Pons (tissue), 1 donor: ENCODE measurements at regions not wholly inside any gene's neighbourhood (a gene's known extent, or its start where the extent isn't known, plus 50 kb on each side); places are given as distances from the start of the nearest gene placed in this dataset.

Experiments used
- DNase-seq: peaks from one replicate; pipeline ENCODE4 v3.0.0-alpha.2; 2016; ENCODE audit warnings: low spot score

- no peak for DNase-seq
Measured at GRCh38 chr11:109804911-109805310, 288.3 kb upstream of the ZC3H12C start.

GRCh38 chr11:109806205-109806604 is 287.0 kb upstream of the ZC3H12C start:
- DNase-seq: no peak

DNA sequence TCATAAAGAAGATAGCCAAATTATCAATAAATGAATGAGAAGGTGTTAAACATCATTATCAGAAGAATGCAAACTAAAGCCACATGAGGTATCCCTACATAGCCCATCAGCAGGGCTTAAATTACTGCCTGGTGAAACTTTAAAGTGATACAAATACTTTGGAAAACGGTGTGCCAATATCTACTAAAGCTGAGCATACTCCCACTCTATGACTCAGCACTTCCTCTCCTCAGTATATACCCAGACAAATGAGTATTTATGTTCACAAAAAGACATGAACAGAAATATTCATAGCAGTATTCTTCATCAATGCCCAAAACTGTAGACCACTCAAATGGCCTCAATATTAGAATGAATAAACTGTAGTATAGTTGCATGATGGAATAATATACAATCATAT is 284.6 kb upstream of the ZC3H12C start:
- DNase-seq: no peak

DNA sequence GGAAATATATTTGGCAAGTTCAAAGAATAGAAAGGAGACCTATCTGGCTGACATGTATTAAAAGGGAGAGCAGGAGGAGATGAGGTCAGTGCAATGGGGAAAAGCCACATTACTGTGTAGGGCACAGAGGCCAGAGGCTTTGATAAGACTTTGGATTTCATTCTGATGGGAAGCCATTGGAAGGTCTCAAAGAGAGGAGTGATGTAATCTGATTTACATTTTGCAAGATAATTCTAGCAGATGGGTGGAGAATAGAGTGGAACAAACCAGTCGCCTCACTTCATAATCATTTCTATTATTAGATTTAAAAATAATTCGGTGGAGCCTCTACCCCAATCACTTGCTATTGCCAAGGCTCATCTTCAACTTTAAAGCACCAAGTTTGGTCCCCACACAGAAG is 278.4 kb upstream of the ZC3H12C start:
- no peak for DNase-seq

GRCh38 chr11:109815500-109816150 is 277.6 kb upstream of the ZC3H12C start:
- no peak for DNase-seq

DNA sequence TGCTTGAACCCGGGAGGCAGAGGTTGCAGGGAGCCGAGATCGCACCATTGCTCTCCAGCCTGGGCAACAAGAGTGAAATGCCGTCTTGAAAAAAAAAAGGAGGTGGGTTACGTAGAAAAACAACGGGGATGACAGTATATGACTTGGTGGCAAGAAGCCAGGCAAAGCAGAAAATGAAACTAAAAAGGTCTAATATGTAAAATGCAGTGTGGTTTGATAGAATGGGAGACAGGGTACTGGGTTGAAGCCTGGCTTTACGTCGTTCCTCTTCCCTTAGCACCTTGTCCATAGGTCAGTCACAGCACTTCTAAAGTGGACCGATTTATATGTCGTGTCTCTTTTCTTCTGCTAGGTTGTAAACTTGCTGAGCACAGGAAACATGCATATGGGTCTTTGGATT is 274.9 kb upstream of the ZC3H12C start:
- no peak for DNase-seq

GRCh38 chr11:109819410-109819809 is 273.8 kb upstream of the ZC3H12C start:
- no peak for DNase-seq

DNA sequence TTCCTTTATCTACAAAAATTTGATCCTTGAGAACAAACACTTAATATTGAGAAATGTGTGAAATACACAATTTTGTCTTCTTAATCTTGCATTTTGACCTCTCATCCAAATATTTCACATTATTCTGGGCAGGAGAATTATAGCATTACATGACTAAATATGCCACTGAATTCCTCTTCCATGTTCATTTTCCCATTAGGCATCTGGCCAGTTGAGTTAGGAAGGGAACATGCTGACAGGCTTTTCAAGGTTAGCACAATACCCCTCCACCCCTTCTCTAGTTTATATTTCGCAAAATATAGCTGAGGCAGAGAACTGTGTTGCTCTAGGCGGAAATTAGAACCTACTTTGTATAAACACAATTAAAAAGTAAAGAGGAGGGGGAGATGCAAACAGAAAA is 271.7 kb upstream of the ZC3H12C start:
- DNase-seq: no peak

GRCh38 chr11:109822436-109823102 is 270.6 kb upstream of the ZC3H12C start:
- DNase-seq: no peak

DNA sequence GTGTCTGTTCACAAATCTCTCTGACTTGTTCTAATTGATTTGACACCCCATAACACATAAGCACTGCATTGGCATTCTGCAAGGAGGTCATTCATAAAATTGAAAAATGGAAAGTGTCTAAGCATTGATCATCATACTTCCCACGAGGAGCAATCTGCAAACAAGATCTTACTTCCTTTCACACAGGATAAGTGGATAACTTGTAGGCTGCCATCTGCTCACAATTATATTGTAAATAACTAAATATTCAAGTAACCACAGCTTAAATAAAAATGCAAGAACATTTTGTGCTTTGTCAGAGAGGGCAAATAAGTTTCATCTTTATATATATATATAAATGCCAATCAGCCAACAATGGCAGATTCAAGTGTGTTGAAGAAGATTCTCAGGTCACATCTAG is 264.8 kb upstream of the ZC3H12C start:
- DNase-seq: no peak

DNA sequence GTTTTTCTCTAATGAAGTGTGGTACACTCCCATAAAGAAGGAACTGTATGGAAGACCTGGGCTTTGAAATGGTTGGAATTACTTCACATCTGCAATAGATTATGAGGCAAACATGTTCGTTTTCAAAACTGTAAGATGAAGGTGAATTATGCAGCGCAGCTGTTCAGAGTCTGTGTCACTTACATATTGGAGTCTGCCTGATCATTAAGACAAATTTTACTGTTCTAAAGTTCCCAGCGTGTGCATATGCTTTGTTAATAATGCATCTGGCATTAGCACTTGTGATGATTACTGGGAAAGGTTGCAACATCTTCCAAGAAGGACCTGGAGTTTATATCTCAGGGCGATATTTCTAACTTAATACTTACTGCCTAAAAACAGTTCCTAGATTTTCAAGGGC is 255.2 kb upstream of the ZC3H12C start:
- DNase-seq: no peak

DNA sequence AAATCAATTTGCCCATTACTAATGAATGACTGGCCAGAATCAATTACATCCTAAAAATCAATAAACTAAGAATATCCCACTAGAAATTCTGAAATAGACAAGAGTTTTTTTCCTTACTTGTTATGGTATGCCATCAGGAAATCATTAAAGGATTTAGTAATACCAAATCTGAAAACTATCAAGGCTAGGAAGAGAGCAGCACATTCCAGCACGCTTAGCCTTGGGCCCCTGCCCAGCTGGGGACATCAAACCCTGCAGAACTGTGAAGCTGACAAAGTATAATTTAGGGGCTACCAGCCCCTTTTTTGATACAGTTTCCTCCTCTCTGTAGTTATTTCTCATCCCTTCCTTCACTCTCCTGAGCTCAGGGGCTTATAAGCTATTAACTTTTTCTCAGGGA is 247.8 kb upstream of the ZC3H12C start:
- DNase-seq: no peak

DNA sequence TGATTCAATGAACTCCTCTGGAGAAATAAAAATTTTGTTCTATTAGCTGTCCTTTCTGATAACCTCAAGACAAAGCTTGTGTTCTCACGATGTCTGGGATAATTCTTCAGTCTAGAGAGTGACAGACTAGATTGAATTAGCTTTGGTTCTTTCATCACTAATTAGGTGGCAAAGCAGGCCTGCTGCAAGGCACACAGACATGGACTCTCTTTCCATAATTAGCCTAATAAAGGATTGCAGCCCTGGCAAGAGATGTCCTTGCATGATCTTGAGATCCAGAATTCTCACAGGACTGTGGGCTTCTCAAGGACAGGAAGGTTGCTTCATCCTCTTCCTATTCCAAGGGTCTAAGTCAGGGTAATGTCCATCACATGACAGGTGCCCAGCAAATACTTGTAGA is 245.6 kb upstream of the ZC3H12C start:
- DNase-seq: no peak

- DNase-seq: no peak
Measured at GRCh38 chr11:109849051-109849450, 244.1 kb upstream of the ZC3H12C start.

GRCh38 chr11:109849946-109850345 is 243.2 kb upstream of the ZC3H12C start:
- no peak for DNase-seq

DNA sequence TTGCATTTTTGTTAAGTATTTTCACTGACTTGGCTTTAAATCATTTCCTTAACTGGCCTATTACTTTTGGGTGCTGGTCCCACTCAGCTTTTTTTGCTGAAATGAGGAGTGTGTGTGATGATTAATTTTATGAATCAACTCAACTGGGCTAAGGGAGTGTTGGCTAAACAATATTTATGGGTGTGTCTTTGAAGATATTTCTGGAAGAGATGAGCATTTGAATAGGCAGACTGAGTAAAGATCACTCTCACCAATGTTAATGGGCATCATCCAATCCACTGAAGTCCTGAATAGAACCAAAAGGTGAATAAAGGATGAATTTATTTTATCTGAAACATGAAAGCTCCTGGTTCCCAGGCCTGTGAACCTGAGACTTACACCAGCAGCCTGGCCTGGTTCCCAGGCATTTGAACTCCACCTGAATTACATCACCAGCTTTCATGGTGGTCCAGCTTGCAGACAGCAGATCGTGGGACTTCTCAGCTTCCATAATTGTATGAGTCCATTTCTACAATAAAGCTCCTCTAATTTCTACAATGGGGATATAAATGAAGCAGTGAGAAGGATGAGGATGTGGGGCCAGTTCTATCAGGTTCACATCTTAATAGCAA is 241.3 kb upstream of the ZC3H12C start:
- DNase-seq: no peak

DNA sequence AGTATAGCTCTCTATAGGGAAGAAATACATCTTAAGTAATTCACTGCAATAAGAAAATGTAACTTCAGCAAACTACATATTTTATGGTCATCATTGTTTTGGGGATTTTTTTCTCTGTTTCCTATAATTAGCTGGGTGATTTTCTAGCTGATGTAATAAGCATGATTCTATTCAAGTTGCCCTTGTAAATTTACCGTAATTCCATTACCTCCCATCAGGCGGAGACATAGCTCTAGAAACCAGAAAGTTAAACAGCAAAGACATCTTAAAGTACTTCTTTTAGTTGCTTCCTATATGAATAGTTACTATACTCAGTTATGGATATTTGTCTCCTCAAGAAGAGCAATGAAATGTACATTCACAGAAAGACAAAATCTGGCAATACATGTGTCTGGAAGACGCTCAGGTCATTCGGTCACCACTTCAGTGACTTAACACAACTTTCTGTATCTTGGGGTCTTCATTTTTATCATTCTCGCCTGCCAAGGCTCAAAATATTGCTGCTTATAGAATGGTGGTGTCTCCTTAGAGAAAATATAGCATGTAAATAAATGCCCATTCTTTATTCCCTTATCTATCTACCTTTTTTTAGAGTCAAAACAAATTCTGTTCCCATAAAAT is 239.9 kb upstream of the ZC3H12C start:
- DNase-seq: no peak

GRCh38 chr11:109854731-109855130 is 238.5 kb upstream of the ZC3H12C start:
- DNase-seq: no peak

DNA sequence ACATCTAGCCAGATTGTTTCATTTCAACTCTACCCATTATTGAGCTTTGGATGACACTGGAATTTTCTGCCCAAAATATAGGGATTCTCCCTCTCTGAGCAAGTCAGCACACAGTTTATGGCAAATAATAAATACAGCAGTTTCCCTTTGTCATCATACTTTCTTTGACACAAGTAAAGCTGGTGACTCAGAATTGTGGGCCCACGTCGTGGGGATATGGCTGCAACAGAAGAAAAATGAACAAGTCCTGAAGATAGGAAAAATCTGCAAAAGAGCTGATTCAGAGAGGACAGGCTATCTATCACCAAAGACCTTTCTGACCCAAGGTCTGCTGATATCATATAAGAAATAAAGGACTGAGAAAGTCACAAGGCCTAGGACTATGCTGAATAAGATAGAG is 236.3 kb upstream of the ZC3H12C start:
- no peak for DNase-seq

DNA sequence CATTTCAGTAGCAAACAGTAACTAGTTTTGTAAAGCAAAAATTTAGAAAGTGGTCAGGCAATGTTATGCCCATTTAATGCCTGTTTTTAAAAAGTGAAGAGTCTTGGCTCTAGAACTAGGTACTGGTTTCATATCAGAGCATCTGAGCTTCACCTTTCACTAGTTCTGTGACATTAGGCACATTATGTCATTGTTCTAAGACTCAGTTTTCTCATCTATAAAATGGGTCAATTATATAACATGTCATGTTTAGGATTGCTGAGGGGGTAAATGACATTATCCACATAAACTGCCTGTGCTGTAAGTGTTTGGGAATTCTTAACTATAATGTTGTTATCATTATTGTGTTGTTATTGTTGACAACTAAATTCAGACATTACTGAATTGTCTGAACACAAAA is 235.6 kb upstream of the ZC3H12C start:
- DNase-seq: no peak

DNA sequence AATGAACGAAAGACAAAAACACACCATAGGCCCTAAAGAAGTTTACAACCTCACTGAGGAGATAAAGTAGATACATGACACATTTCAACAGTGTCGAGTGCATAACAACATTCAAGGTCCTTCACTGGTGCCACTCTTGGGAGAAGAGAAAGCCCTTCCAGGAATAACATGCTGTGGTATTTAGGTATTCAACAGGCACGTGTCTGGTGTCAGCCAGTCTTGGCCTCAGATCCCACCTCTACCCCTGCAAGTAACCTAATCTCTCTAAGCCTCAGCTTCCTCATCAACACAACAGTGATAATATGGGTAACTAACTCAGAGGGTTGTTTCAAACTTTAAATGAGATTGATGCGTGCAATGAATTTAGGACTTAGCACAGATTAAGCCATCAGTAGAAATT is 235.0 kb upstream of the ZC3H12C start:
- no peak for DNase-seq

DNA sequence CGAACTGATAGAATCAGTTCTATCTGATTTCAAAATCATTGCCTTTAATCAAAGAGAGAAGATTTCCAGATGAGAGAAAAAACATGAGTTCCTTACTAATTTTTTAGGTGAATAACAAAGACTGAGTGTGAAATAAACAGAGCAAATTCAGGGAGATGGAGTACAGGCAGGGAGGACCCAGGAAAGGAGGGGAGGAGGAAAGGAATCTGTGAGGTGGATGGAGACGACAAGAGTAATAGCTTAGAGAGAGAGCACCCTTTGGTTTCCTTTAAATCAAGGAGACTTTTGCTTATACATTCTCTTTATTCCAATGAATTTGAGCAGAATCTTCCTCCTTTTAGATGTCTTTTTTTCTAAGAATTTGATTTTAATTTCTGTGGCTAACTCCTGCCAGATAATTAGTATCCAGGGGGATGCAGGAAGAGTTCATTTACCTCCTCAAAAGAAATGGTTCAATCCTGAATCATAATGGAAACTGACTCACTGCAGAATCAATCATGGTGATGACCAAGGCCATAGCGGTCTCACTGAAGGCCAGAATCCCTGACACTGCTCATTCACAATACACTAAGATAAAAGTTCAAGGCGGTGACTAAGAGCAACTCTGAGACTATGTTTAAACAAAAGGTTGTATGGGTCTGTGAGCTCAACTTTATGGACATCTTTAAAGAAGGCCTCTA is 234.0 kb upstream of the ZC3H12C start:
- no peak for DNase-seq

DNA sequence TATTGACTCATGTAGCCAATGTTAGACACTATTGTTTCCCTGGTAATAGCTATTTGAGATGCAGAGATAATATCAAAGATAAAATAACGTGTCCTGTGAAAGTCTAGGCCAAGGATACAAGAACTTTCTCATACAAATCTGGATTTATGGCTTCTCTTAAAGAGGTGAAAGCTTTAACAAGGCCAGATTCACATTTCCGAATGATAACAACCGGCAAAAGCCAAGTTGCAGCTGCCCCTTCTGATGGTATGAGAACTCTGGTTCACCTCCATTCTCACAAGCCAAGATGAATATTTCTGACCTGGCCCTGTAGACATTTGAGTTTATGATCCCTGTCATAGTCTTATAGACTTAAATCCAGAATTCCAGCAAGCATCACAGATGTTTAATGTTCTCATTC is 230.4 kb upstream of the ZC3H12C start:
- DNase-seq: no peak
